ENCODE measurements at regions not wholly inside any gene's neighbourhood (a gene's known extent, or its start where the extent isn't known, plus 50 kb on each side); places are given as distances from the start of the nearest gene placed in this dataset.

GRCh38 chr7:24501009-24501408 lies 72.2 kb upstream of the PALS2 start:
- intact Hi-C loops (cut with micrococcal nuclease) = no loop called here
- no TSS peak for BruUV-seq (replicated peaks)
- peaks cover 27% of the 10 kb centered on the region for H3K27me3 Mint-ChIP-seq (ENCODE audit: insufficient read depth, unreplicated experiment)
- no peak for DNase-seq (ENCODE audit: unreplicated experiment)
- no peaks in the 10 kb centered on the region for H3K4me1 Mint-ChIP-seq (ENCODE audit: insufficient read depth, unreplicated experiment)
- H3K9me3 Mint-ChIP-seq (ENCODE audit: unreplicated experiment) = no peaks in the 10 kb centered on the region
- ChIA-PET POLR2A (no interaction called here), CTCF (no interaction called here)
- H3K27ac Mint-ChIP-seq (ENCODE audit: low read depth, unreplicated experiment) = no peak overlapping the region
- no peaks in the 10 kb centered on the region for H3K36me3 Mint-ChIP-seq (ENCODE audit: insufficient read depth, unreplicated experiment)
- TF ChIP-seq CTCF (IDR thresholded peaks at IDR 0.05; ENCODE audit: unreplicated experiment) = no peak
- no peak overlapping the region for H3K4me3 Mint-ChIP-seq (ENCODE audit: unreplicated experiment)

GRCh38 chr7:24501443-24502134 lies 71.7 kb upstream of the PALS2 start:
- intact Hi-C loops (cut with micrococcal nuclease) = no loop called here
- ChIA-PET POLR2A (no interaction called here), CTCF (no interaction called here)
- Mint-ChIP-seq H3K4me1 (ENCODE audit: insufficient read depth, unreplicated experiment) (no peaks in the 10 kb centered on the region), H3K27me3 (ENCODE audit: insufficient read depth, unreplicated experiment) (peaks cover 27% of the 10 kb centered on the region), H3K9me3 (ENCODE audit: unreplicated experiment) (no peaks in the 10 kb centered on the region), H3K36me3 (ENCODE audit: insufficient read depth, unreplicated experiment) (no peaks in the 10 kb centered on the region), H3K4me3 (ENCODE audit: unreplicated experiment) (no peak overlapping the region), H3K27ac (ENCODE audit: low read depth, unreplicated experiment) (no peak overlapping the region)
- no peak for TF ChIP-seq CTCF (IDR thresholded peaks at IDR 0.05; ENCODE audit: unreplicated experiment)
- no peak for DNase-seq (ENCODE audit: unreplicated experiment)
- no TSS peak for BruUV-seq (replicated peaks)

- ChIA-PET POLR2A (no interaction called here), CTCF (no interaction called here)
- H3K9me3 Mint-ChIP-seq (ENCODE audit: unreplicated experiment) = no peaks in the 10 kb centered on the region
- no peaks in the 10 kb centered on the region for H3K4me1 Mint-ChIP-seq (ENCODE audit: insufficient read depth, unreplicated experiment)
- intact Hi-C loops (cut with micrococcal nuclease) = no loop called here
- DNase-seq (ENCODE audit: unreplicated experiment) = no peak
- BruUV-seq (replicated peaks) = no TSS peak
- no peak overlapping the region for H3K4me3 Mint-ChIP-seq (ENCODE audit: unreplicated experiment)
- H3K27me3 Mint-ChIP-seq (ENCODE audit: insufficient read depth, unreplicated experiment) = peaks cover 27% of the 10 kb centered on the region
- TF ChIP-seq CTCF (IDR thresholded peaks at IDR 0.05; ENCODE audit: unreplicated experiment) = no peak
- no peaks in the 10 kb centered on the region for H3K36me3 Mint-ChIP-seq (ENCODE audit: insufficient read depth, unreplicated experiment)
- H3K27ac Mint-ChIP-seq (ENCODE audit: low read depth, unreplicated experiment) = no peak overlapping the region
Observed at GRCh38 chr7:24502135-24502488, 71.1 kb upstream of the PALS2 start.

GRCh38 chr7:24503506-24503905 lies 69.7 kb upstream of the PALS2 start:
- TF ChIP-seq CTCF (IDR thresholded peaks at IDR 0.05; ENCODE audit: unreplicated experiment) = no peak
- ChIA-PET POLR2A (no interaction called here), CTCF (no interaction called here)
- intact Hi-C loops (cut with micrococcal nuclease) = no loop called here
- no TSS peak for BruUV-seq (replicated peaks)
- peaks cover 33% of the 10 kb centered on the region for H3K27me3 Mint-ChIP-seq (ENCODE audit: insufficient read depth, unreplicated experiment)
- H3K36me3 Mint-ChIP-seq (ENCODE audit: insufficient read depth, unreplicated experiment) = no peaks in the 10 kb centered on the region
- no peaks in the 10 kb centered on the region for H3K9me3 Mint-ChIP-seq (ENCODE audit: unreplicated experiment)
- no peaks in the 10 kb centered on the region for H3K4me1 Mint-ChIP-seq (ENCODE audit: insufficient read depth, unreplicated experiment)
- no peak overlapping the region for H3K27ac Mint-ChIP-seq (ENCODE audit: low read depth, unreplicated experiment)
- DNase-seq (ENCODE audit: unreplicated experiment) = no peak
- H3K4me3 Mint-ChIP-seq (ENCODE audit: unreplicated experiment) = no peak overlapping the region

All from MCF 10A (cell line).